ENCODE measurements at regions not wholly inside any gene's neighbourhood (a gene's known extent, or its start where the extent isn't known, plus 50 kb on each side); places are given as distances from the start of the nearest gene placed in this dataset.

GRCh38 chr3:159520638-159521037 lies 468.0 kb upstream of the IL12A start:
- no peak overlapping the region for H3K4me3 ChIP-seq (ENCODE audit: low read depth, low read length)
- TF ChIP-seq CTCF (IDR thresholded peaks at IDR 0.05; ENCODE audit: low read depth, low read length, missing control alignments) = no peak
- DNase-seq (ENCODE audit: low read depth) = no peak

- no peak for DNase-seq (ENCODE audit: low read depth)
- no peak for TF ChIP-seq CTCF (IDR thresholded peaks at IDR 0.05; ENCODE audit: low read depth, low read length, missing control alignments)
- no peak overlapping the region for H3K4me3 ChIP-seq (ENCODE audit: low read depth, low read length)
These were observed 466.4 kb upstream of the IL12A start for GRCh38 chr3:159522276-159522675.

- DNase-seq (ENCODE audit: low read depth) = no peak
- no peak for TF ChIP-seq CTCF (IDR thresholded peaks at IDR 0.05; ENCODE audit: low read depth, low read length, missing control alignments)
- H3K4me3 ChIP-seq (ENCODE audit: low read depth, low read length) = no peak overlapping the region
These were observed 460.3 kb upstream of the IL12A start for GRCh38 chr3:159528251-159528895.

- no peak for DNase-seq (ENCODE audit: low read depth)
- no peak for TF ChIP-seq CTCF (IDR thresholded peaks at IDR 0.05; ENCODE audit: low read depth, low read length, missing control alignments)
- no peak overlapping the region for H3K4me3 ChIP-seq (ENCODE audit: low read depth, low read length)
These were observed 456.1 kb upstream of the IL12A start for GRCh38 chr3:159532577-159532976.

- TF ChIP-seq CTCF (IDR thresholded peaks at IDR 0.05; ENCODE audit: low read depth, low read length, missing control alignments) = no peak
- no peak for DNase-seq (ENCODE audit: low read depth)
- no peak overlapping the region for H3K4me3 ChIP-seq (ENCODE audit: low read depth, low read length)
These were observed 454.1 kb upstream of the IL12A start for GRCh38 chr3:159534496-159534895.

- TF ChIP-seq CTCF (IDR thresholded peaks at IDR 0.05; ENCODE audit: low read depth, low read length, missing control alignments) = no peak
- H3K4me3 ChIP-seq (ENCODE audit: low read depth, low read length) = no peak overlapping the region
These were observed 451.8 kb upstream of the IL12A start for GRCh38 chr3:159536876-159537275.

GRCh38 chr3:159538507-159538906 lies 450.1 kb upstream of the IL12A start:
- H3K4me3 ChIP-seq (ENCODE audit: low read depth, low read length) = no peak overlapping the region
- no peak for TF ChIP-seq CTCF (IDR thresholded peaks at IDR 0.05; ENCODE audit: low read depth, low read length, missing control alignments)
- no peak for DNase-seq (ENCODE audit: low read depth)

More at GRCh38 chr3:159536876-159537275, 451.8 kb upstream of the IL12A start:
- DNase-seq (ENCODE audit: low read depth) = no peak

Data from GM12864 (cell line).